HG03439 (cell line): ENCODE measurements at regions not wholly inside any gene's neighbourhood (a gene's known extent, or its start where the extent isn't known, plus 50 kb on each side); places are given as distances from the start of the nearest gene placed in this dataset.
"Not testable (repeated sequence)": the region's sequence is repeated elsewhere in the genome, so short reads cannot be mapped to it uniquely, and the experiment has no call there.

ENCODE experiments used
- ATAC-seq: cut with Tn5 transposase; IDR thresholded peaks from one replicate; pipeline ENCODE4 v1.9.1; 2021; ENCODE audit warnings: mild to moderate bottlenecking, moderate library complexity; ENCODE audit not compliant: unreplicated experiment

DNA sequence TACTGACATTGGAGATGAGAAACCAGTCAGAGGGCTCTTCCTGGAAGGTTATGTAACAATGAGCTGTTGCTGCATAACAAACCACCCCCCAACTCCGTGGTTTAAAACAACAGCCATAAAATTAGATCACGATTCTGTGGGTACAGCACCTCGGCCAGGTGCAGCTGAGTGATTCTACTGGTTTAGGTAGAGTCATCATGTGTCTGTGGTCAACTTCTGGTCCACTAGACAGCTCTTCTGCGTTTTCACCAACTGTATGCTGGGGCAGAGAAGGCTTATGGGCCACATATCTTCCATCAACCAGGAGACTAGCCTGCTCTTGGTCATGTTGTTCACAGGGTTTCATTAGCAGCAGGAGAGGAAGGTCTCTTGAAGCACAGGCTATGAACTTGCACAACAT lies 585.5 kb downstream of the KCTD12 start:
- ATAC-seq: no peak

GRCh38 chr13:76297331-76297730 lies 588.9 kb downstream of the KCTD12 start:
- no peak for ATAC-seq

GRCh38 chr13:76296751-76297150 lies 589.5 kb downstream of the KCTD12 start:
- ATAC-seq: no peak

GRCh38 chr13:76295020-76295419 lies 591.2 kb downstream of the KCTD12 start:
- ATAC-seq: not testable (repeated sequence)

DNA sequence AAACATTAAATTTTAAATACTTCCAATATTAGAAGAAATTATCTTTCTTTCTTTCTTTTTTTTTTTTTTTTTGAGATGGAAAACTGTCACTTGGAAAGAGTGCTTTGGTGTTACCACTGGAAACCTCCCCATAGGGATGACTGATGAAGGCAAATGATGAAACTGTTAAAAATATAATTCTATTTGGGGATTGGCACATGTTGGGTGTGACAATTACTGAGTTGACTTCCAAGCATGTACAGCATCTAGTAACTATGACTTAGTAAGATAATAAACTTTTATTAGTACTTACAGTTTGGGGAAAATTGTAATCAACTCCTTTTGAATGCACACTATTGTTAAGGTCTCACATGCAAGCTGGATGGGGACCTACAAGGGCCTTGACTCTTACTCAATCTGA lies 592.5 kb downstream of the KCTD12 start:
- no peak for ATAC-seq

- no peak for ATAC-seq
These were observed 592.9 kb downstream of the KCTD12 start for GRCh38 chr13:76293346-76293745.

DNA sequence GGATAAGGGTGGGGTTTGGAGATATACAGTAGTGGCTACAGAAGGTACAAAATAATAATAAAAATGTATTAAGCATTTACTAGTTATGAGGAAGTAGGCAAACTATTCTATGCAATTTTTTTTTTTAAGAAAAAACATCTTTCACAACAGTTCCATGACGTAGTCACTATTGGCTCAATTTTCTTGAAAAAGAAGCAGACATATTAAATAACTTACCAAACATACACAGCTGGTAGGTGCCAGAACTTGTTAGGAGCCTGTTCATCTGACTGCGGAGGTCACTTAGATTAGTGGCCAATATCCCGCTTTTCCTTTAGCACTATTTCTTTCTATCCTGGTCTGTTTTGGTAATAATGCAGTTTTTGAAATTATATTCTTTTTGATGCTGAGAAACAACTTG lies 593.5 kb downstream of the KCTD12 start:
- no peak for ATAC-seq

GRCh38 chr13:76292031-76292430 lies 594.2 kb downstream of the KCTD12 start:
- ATAC-seq: no peak

GRCh38 chr13:76289558-76289957 lies 596.6 kb downstream of the KCTD12 start:
- no peak for ATAC-seq

GRCh38 chr13:76286178-76286577 lies 600.0 kb downstream of the KCTD12 start:
- ATAC-seq: no peak

GRCh38 chr13:76285463-76285862 lies 600.7 kb downstream of the KCTD12 start:
- ATAC-seq: no peak

DNA sequence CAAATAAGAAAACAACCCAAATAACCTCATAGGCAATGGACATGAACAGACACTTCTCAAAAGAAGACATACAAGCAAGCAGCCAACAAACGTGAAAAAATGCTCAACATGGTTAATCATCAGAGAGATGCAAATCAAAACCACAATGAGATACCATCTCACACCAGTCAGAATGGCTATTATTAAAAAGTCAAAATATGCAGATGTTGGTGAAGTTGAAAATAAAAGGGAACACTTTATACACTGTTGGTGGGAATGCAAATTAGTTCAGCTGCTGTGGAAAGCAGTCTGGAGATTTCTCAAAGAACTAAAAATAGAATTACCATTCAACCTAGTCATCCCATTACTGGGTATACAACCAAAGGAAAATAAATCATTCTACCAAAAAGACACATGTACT lies 606.4 kb downstream of the KCTD12 start:
- not testable (repeated sequence) for ATAC-seq

DNA sequence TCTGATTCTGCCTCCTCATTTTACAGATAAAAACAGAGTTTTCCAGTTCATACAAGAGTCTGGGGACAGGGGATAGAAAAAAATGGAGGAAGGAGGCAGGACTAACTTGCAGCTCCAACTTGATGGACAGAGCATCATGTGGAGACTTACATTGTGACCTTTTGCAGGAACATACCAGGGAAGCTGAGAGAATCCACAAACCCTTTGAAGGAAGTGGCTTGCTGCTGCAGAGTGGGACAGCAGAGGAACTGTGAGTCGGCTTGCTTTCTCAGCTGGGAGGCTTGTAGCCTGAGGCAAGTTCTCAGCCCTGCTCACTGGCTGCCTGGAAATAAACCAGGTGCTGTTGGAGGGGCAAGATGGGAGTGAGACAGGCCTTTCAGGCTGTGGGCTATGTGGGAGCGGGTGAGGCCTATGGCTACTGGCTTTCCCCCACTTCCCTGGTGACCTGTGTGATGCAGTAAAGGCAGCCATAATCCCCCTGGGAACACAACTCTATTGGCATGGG lies 614.4 kb downstream of the KCTD12 start:
- no peak for ATAC-seq

DNA sequence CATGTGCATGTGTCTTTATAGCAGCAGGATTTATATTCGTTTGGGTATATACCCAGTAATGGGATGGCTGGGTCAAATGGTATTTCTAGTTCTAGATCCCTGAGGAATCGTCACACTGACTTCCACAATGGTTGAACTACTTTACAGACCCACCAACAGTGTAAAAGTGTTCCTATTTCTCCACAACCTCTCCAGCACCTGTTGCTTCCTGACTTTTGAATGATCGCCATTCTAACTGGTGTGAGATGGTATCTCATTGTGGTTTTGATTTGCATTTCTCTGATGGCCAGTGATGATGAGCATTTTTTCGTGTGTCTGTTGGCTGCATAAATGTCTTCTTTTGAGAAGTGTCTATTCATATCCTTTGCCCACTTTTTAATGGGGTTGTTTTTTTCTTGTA lies 617.9 kb downstream of the KCTD12 start:
- ATAC-seq: not testable (repeated sequence)

- ATAC-seq: no peak
These were observed 619.0 kb downstream of the KCTD12 start for GRCh38 chr13:76267216-76267615.

DNA sequence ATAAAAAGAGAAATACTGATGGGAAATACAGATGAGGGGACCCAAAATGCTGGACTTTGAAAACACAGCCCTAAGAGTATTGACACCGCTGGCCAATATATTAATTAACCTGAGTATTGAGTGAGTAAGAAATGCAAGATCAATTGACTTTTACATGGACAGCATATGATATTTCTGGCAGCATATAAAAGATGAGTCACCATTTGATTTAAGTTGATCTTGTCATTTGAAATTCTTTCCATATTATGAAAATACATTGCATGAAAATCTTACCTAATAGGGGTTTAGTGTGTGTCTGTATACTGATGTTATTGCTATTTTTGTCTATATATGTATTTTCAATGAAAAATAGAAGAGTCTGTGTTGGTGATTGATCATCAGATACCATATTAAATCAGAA lies 619.6 kb downstream of the KCTD12 start:
- ATAC-seq: no peak

GRCh38 chr13:76250211-76250610 lies 614.1 kb downstream of the LMO7 start:
- ATAC-seq: no peak

DNA sequence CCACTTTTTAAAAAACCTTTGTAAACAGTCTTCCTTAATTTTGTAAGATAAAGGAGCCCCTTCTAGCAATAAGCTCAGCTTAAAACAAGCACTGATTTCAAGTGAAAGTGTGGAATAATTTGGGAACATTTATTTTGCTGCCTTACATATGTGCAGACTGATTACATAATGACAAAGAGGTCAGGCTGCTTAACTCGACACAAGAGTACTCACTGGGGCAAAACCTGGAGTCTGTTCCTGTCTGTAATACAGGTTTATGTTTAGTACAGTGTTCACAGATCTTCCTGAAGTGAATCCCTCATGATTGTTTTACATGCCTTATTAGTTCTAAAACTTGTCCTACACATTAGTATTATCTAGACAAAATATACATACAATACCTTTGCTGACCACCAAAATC lies 609.8 kb downstream of the LMO7 start:
- ATAC-seq: no peak

GRCh38 chr13:76245211-76245610 lies 609.1 kb downstream of the LMO7 start:
- ATAC-seq: no peak

- ATAC-seq: not testable (repeated sequence)
These were observed 607.0 kb downstream of the LMO7 start for GRCh38 chr13:76243120-76243519.

GRCh38 chr13:76239031-76239680 lies 603.0 kb downstream of the LMO7 start:
- no peak for ATAC-seq

GRCh38 chr13:76231522-76232167 lies 595.5 kb downstream of the LMO7 start:
- no peak for ATAC-seq

GRCh38 chr13:76229281-76229680 lies 593.2 kb downstream of the LMO7 start:
- no peak for ATAC-seq
